ENCODE measurements at regions not wholly inside any gene's neighbourhood (a gene's known extent, or its start where the extent isn't known, plus 50 kb on each side); places are given as distances from the start of the nearest gene placed in this dataset.
"Not testable (repeated sequence)": the region's sequence is repeated elsewhere in the genome, so short reads cannot be mapped to it uniquely, and the experiment has no call there.

DNA sequence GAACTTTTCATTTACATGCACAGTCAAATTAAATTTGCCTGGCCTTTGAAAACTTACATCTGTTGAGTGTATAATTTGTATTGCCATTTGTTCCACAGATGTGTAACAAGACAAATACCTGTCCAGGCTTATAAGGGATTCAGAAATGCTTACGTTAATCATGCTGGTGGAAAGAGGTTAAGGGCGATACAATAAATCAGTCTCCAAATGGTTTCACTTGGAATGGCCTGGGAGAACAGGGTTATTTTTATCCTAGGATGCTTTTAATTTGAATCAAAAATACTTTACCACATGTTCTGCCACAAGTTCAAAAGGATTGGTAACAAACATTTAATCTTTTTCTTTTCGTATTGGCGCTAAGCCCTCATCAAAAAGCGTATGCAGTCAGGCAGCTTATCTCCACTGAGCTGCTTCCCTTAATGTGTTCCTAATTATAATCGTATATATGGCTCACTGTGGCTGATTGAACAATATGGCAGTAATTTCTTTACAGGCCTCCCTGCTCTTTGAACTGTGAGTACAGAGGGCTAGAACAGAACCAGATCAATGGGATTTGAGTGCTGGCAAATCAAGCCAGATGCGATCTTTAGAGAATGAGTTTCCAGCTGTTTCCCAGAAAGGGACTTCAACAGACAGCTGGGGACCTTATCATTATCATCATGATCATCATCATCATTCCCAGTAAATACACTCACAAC lies 425.7 kb downstream of the SPRY2 start:
- no peak for DNase-seq (ENCODE audit: low read depth)

DNA sequence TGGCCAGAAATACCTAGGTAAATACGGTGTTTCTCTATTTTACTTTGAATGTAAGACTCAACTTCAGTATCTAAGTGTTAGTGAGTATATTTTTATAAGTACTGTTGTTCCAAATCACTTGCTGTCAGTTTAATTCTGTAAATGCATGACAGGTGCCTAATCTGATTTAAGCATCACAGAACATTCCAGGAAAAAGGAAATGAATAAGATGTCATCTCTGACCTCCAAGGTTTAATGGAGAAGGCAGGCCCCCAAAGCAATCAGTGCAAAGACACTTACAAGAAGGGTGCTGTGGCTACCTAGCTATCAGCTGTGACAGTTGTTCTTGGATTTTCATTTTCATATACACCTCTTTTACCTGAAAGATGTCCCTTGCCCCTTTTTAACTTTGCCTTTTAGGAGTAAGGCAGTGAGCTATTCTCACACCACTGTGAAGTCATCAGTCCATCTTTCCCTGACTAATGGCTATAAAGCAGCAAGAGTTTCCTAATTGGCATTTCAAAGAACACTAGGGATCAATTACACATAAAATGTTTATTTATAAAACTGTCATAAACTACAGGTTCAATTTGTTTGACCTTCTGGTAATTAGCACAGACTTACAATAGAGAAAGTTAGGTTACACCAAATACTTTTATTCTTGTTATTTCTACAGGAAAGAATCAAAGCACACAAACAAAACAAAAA lies 427.6 kb downstream of the SPRY2 start:
- DNase-seq (ENCODE audit: low read depth) = no peak

DNA sequence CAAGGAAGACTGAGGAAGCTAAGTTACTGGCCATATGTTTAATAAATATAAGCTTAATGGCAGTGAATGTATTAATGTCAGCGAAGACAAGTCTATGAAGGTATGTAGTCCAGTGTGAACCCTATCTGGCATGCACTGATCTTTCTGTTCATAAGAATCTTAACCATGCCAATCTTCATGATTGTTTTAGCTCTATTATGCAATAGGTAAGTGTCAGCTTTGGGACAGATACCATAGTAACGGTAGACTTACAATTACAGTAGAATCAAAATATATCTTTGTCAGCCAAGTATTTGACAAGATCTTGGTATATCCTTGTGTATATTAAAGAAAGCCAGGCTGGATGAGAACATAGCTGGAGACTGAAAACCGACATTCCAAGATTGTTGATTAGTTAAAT lies 428.5 kb downstream of the SPRY2 start:
- DNase-seq (ENCODE audit: low read depth) = no peak

DNA sequence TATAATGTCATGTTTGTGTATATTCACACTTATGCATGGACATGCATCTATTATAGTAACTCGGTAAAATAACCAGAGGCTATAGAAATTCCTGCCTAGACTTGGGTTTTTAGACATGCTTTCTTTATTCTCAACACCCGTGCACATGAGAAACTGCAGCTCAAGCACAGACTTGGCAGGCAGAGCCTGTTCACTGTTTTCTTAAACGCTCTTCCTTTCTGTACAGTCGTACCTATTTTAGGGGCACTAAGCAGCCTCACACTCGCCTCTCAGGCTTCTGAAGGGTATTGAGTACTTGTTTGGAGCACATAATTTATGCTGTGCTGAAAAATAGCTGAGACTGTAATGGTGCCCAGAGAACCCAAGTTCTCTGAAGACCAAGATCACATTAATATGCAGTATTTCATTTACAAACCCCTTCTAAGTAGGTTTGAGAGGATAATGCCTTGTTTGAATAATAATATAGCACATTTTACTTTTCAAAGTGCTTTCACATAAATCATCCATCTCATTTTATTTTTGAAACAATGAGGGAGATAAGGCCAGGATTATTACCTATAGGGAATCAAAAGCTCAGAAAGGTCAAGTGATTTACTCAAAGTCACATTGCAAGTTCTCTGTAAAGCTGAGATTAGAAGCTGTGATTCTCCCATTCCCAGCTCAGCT lies 429.9 kb downstream of the SPRY2 start:
- DNase-seq (ENCODE audit: low read depth) = no peak

DNA sequence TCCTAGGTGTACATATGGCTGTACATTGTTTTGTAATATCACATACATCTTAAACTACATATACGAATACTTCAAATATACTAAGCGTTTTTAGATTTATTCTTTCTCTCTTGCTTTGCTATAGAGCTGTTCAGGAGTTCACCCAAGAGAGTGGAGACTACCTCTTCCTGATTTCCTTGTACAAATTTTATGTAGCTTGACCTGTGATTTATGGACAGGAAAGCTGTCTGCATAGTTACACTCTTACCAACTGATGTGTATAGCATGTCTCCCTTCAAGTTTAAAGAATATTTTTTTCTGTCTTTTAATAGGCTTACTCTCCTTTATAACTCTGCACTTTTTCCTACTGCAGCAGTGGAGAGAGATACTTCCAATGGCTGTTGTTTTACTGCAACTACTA lies 428.7 kb downstream of the NDFIP2 start:
- DNase-seq (ENCODE audit: low read depth) = no peak

DNA sequence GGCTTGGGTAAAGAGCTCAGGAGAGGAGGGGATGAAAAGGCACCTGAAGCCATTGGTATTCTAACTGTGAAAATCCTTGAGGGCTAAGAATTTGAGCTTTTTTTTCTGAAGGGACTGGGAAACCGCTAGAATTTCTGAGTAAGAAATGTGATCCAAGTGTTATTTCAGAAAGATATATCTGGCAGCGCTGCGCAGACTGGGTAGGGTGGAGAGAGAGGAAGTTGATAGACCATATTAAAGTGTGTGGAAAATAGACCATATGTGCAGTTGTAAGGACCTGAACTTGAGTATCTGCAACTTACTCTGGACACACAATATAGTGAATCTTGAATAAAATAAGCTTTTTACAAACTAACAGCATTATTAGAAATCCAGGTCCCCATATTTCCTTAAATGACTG lies 427.4 kb downstream of the NDFIP2 start:
- DNase-seq (ENCODE audit: low read depth) = no peak

DNA sequence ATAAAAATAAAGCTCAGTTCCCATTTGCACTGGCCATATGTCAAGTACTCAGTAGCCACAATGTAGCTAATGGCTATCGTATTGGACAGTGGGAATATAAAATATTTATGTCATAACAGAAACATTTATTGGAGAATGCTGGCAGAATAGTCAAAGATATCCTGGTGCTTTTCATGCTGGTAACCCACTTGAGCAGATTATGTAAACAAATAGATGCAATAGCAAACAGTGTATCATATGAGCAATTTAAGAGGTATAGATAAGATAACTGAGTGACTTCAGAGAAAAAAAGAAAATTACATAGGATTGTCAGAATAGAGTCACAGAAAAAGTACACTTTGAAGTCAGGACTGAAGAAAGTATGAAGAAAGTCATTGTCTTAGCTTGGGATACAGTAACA lies 426.6 kb downstream of the NDFIP2 start:
- no peak for DNase-seq (ENCODE audit: low read depth)

DNA sequence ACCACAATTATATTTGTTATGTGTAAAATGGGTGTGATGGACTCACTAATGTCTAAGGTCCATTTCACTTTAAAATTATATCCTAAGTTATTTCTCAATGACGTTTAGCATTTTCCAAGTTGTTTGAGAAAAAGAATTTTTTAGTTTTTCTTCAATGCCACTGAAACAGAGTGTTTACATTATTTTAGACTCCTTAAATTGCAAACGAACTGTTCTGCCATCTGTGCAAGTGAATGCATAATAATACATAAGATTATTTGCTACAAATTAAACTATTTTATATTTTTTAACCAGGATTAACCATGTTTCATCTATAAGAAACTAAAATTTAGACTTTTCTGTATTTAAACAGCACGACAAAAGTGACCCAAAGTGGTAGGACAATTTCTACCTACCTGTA lies 425.4 kb downstream of the NDFIP2 start:
- no peak for DNase-seq (ENCODE audit: low read depth)

DNA sequence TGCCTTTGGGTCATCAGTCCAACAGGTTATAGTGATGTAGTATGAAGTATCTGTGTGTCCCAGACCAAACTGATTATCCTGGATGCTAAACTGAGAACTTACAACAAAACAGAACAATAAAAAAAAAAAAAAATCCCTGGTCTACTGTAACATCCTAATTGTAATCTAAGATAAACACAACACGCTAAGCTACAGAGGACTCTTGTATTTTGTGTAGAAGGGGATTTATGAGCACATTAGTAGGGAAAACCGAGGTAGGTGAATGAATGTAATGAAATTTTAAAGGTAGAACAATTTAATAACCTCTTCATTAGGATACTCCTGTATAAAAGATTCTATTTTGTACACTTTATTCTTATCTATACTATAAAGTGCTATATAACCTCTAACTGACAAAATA lies 424.1 kb downstream of the NDFIP2 start:
- no peak for DNase-seq (ENCODE audit: low read depth)

DNA sequence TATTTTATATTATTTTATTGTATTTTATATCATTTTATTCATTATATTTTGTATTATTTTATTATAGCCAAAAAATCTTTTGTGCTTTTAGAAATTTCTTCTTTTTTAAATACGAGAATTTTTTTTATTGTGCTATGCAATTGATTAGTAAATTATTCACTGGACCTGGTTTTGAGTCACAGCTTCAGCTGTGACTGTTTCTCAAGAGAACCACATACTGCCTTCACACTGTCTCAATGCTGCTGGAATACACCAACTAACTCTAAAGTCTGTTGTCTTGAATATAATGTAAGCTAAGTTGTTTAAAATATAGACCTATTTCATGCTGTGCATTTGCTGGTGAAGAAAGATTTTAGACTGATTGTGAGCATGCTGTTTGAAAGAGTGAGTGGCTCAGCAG lies 423.6 kb downstream of the NDFIP2 start:
- DNase-seq (ENCODE audit: low read depth) = no peak

DNA sequence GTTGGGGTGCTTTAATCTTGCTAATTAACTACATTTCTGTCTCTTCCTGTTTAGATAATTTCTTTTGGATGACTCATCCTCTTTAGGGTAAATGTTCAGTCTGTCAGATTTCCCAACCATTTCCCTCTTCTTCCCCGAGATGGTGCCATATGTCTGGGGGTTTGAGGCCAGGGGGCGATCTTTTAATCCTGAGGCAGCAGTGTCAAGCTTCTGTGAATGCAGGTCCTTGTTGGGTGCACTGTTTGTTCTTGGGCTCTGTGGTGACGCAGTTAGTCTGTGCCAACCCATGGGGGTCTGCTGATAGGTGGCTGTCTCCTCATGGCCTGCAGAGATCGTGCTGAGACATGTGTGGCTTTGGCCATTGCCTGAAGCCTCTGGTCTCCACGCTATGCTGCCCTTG lies 420.4 kb downstream of the NDFIP2 start:
- DNase-seq (ENCODE audit: low read depth) = no peak

DNA sequence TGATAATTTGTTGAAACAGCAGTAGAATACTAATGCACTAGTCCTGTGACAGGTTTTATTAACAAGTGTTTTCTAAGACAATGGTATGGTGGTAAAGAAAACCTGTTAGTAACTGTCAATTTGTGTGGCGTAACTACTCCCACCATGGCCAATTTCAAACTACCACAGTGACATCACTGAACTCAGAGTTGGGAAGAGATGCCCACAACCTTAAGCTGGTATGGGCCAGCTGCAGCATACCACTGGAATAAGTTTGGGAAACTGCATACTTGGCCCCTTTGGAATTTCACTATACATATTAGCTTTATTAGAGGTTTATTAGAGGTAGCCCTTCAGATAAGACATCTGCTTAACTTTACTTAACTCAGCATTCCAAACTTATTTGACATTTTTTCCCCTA lies 419.4 kb downstream of the NDFIP2 start:
- no peak for DNase-seq (ENCODE audit: low read depth)

DNA sequence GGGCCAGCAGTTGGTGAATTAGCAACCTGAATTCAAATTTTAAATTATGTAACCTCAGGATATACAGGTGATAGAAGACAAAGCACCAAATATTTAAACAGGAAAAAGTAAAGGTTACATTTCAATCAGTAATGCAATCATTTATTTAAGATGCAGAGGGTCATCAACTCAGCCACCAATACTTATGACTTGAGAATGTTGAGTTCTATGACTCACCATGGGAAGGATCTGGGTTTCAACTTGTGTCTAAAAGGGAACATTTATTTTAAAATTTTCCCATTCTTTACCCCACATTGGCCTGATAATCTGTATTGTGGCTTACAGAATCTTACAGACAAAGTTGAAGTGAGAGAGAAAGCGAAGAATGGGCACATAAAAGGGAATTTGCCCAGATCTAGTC lies 418.0 kb downstream of the NDFIP2 start:
- no peak for DNase-seq (ENCODE audit: low read depth)

DNA sequence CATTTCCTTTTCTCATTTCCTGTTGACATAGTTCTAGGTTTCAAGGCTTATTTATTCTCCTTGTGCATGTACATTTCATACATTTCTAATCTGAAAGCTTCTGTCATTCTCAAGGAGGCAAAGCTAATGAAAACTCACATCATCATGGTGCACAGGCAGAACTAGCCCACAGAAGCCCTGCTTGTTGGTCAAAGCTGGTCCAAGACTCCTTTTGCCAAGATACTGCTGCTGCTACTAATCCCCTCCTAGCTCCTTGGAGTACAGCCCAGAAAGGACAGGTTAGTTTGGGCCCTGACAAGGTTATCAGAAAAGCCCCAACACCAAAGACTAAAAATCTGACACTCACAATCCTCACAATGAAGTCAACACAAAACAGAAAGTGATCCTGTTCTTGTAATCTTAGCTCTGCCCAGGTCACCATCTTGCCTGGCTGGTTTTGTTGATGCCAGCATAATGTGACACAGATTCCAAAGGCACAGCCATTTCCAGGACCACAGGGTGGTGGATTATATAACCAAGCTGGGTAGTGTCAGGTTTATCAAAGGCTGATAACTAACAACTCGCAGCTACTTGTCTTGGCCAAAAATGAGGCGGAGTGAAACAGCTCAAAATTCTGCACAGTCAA lies 417.4 kb downstream of the NDFIP2 start:
- DNase-seq (ENCODE audit: low read depth) = no peak

DNA sequence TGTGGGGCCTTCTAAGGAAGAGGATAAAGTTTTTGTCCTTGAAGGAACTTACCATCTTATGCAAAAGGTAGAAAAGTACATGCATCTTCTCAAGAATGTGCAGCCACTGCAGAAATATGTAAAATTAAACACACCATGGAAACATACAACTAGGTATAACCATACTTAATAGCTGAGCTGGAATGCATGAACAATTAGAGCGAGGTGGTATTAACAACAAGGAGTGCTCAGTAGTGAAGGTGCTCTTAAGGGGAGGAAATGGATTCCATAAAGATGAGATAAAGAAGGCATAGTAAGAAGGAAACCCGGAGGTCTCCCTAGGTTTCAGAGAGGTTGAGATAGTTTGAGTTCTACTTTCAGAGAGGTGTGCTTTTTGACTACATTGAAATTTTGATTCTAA lies 415.9 kb downstream of the NDFIP2 start:
- DNase-seq (ENCODE audit: low read depth) = no peak

DNA sequence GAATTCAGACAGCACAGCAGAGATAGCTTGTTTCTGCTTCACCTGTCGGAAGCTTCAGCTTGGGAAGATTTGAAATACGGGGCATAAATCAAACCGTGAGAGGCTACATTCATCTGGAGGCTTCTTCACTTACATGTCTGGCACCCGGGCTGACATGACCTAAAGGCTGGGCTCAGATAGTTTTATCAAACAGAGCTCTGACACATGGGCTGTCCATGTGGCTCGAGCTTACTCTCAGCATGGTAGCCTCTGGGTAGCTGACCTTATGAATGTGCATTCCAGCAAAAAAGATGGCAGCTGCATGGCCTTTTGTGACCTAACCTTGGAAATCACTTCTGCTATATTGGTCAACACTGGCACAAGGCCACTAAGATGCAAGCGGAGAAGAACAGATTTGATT lies 414.5 kb downstream of the NDFIP2 start:
- no peak for DNase-seq (ENCODE audit: low read depth)

DNA sequence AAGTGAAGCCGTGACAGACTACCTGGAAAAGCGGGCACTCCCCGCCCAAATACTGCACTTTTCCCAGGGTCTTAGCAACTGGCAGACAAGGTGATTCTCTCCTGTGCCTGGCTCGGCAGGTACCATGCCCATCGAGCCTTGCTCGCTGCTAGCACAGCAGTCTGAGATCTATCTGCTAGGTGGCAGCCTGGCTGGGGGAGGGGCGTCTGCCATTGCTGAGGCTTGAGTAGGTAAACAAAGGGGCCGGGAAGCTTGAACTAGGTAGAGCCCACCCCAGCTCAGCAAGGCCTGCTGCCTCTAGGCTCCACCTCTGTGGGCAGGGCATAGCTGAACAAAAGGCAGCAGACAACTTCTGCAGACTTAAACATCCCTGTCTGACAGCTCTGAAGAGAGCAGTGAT lies 406.3 kb downstream of the NDFIP2 start:
- DNase-seq (ENCODE audit: low read depth) = not testable (repeated sequence)

DNA sequence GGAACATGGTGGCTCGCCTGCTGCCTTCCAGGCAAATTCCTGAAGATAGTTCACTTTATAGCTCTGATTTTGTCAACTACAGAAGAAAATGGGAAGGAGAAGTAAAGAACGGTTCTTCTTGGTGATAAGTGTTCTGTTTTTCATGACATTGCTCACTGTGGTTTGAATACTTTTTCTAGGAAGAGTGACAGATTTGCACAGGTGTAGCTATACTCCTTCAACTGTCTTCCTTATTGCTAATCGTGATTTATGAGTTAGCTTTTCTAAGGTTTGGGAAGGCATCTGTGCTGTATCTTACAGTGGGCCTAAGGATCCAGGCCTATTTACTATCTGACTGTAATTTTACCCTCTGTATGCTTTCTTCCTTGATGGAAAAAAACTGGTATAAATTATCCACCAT lies 405.6 kb downstream of the NDFIP2 start:
- DNase-seq (ENCODE audit: low read depth) = no peak

DNA sequence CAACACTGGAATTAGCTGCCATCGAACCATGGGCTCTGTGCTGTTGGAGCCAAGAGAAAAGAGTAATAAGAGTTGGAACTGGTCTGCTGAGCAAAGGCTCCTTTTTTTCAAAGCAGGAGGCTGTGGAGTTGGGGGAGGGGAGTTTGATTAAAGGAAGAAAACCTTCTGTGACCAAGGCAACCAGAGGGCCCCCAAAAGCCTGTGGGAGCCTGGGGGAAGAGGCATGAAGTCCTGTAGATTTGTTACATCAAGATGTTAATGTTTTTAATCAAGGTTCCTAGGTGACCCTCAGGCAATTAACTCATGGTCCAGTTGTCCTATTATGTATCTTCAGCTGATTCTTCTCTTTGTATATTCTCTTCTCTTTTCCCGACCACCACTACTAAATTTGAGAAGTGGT lies 403.9 kb downstream of the NDFIP2 start:
- DNase-seq (ENCODE audit: low read depth) = no peak

DNA sequence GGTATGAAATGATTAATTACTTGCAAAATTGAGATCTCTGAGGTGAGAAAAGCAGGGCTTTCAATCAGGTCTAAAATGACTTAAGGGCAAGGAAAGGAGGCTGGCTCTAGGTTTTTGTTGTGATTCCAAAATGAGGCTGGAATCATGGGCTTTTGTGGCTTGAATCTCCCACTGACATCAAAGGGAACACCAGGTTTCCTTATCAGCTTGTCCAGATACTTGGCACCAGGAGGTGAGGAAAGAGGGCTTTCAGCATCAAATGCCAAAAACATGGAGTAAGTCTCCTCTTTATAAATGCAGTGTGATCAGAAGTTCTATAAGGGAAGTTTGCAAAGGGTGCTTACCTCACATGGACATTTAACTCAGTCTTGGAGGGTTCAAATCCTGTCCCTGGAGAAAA lies 402.3 kb downstream of the NDFIP2 start:
- no peak for DNase-seq (ENCODE audit: low read depth)

DNA sequence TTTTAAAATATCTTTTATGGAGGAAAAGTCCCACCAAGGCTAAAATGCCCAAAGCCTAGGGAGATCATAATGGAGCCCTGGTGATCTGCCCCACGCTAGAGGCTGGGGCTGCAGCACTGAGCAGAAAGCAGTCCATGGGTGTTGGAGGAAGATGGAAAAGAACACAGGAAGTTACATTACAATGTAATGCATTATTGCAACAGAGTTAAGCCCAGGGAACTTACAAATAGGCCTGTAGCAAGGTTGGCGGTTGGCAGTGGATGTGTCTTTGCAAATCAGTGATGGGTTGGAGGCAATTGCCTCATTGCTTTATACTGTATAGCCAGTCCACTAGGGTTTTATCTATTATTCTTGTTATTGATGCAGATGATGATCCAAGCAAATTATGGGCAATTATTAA lies 399.9 kb downstream of the NDFIP2 start:
- no peak for DNase-seq (ENCODE audit: low read depth)

DNA sequence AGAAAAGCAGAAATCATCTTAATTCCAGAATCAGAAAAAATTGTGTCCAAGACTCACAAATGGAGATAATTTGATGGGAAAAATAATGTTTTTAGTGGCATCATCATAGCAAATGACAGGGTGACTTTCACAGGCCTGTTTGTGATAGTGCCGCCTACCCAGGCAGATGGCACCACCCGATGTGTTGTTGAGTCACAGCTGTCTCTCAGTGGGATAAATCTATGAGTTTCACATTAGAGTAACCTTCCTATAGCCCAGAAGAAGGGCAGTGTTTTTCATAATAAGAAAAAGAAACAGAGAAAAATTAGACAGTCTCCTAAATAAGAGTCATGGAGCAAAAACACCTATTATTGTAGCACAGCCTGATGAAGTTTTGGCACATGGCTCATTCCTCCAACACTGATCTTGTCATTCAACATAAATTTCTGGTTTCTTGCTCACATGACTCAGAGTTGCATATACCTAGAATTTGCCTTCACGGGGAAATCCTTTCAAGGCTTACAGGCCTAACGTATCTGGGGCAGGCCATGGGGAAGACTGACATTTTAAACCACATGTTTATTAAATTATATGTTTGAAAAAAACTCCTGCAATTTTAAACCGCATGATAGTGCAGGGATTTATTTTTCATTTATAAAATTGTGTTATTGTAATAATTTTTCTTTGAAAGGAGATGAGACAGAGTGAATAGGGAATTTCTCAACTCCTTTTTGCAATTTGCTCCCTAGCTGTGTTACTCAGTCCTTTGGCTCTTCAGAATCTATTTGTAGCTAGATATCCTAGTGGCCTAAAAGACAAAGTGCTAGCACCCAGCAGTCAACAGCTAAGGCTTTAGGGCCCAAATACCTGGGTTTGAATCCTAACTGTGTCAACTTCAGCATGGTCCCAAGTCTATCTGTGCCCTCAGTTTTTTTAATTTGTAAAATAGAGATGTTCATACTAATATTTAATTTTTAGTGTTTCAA lies 393.7 kb downstream of the NDFIP2 start:
- DNase-seq (ENCODE audit: low read depth) = no peak
